Upper lobe of left lung (tissue), 6 donors: ENCODE measurements at regions not wholly inside any gene's neighbourhood (a gene's known extent, or its start where the extent isn't known, plus 50 kb on each side); places are given as distances from the start of the nearest gene placed in this dataset.

Experiments
- ATAC-seq, 2 donors: fragments of 200-7000 bp; cut with Tn5 transposase; one replicate each; pipeline ENCODE4 v1.9.1; 2022; ENCODE audit warnings: mild to moderate bottlenecking in 2 of 2, moderate library complexity in 2 of 2; ENCODE audit not compliant: low FRiP score in 2 of 2
- DNase-seq, 2 donors: peaks; one replicate each; pipeline ENCODE4 v3.0.0-alpha.2; 2019 to 2020
- H3K27ac ChIP-seq, 4 donors: fragments of 200-600 bp; sonication (generic); one replicate each; pipeline ENCODE4 v1.5.1; 2016 to 2019
- H3K27me3 ChIP-seq, 4 donors: fragments of 200-600 bp; sonication (generic); one replicate each; pipeline ENCODE4 v1.5.1; 2017 to 2019
- H3K36me3 ChIP-seq, 4 donors: fragments of 200-600 bp; sonication (generic); one replicate each; pipeline ENCODE4 v1.5.1; 2016 to 2019
- H3K4me1 ChIP-seq, 4 donors: fragments of 200-600 bp; sonication (generic); one replicate each; pipeline ENCODE4 v1.5.1; 2018 to 2019
- H3K4me3 ChIP-seq, 4 donors: fragments of 200-600 bp; sonication (generic); one replicate each; pipeline ENCODE4 v1.5.1; 2017 to 2019; ENCODE audit warnings: mild to moderate bottlenecking in 2 of 4, moderate library complexity in 1 of 4
- H3K9me3 ChIP-seq, 4 donors: fragments of 200-600 bp; sonication (generic); one replicate each; pipeline ENCODE4 v1.5.1; 2018 to 2019
- CTCF ChIP-seq, 6 experiments: fragments of 450-650 bp in 4 of 6; fragments of 200-600 bp in 2 of 6; sonication (generic) in 2 of 6; IDR thresholded peaks; one replicate each; pipeline ENCODE4 v1.5.1; 2016 to 2019; ENCODE audit warnings: antibody characterized with exemption in 6 of 6
- EP300 ChIP-seq, 4 donors: sonication (generic); formaldehyde crosslinking; IDR thresholded peaks; one replicate each; pipeline ENCODE4 v1.5.1; 2017; ENCODE audit warnings: antibody characterized with exemption in 4 of 4, control low read depth in 2 of 4
- POLR2A ChIP-seq, 4 donors: fragments of 450-650 bp; IDR thresholded peaks; one replicate each; pipeline ENCODE4 v1.5.1; 2016 to 2017; ENCODE audit warnings: antibody characterized with exemption in 4 of 4, mild to moderate bottlenecking in 2 of 4
- POLR2AphosphoS5 ChIP-seq, 2 donors: sonication (generic); formaldehyde crosslinking; IDR thresholded peaks; one replicate each; pipeline ENCODE4 v1.5.1; 2017; ENCODE audit warnings: antibody characterized with exemption in 2 of 2
- WGBS, 2 donors: methylation state at CpG; one replicate each; pipeline ENCODE4 v1.1.5; 2017 to 2018; 5-methylcytosine and 5-hydroxymethylcytosine counted together
- donor health status: DM: no; HTN: no; CAD: no; lungs with moderate emphysema.
- donor health status: DM: no; HTN: yes; CAD: no; lungs with severe emphysema.

- peak in 1 of 2 donors; percentile 35 for DNase-seq
- 5 to 11% methylated on average over 1 of the region's 1 CpG for WGBS, 2 donors
- no peak for TF ChIP-seq POLR2AphosphoS5 (IDR thresholded peaks at IDR 0.05)
- no peak for TF ChIP-seq CTCF (IDR thresholded peaks at IDR 0.05)
- TF ChIP-seq POLR2A (IDR thresholded peaks at IDR 0.05) = no peak
- TF ChIP-seq EP300 (IDR thresholded peaks at IDR 0.05) = no peak
- Histone ChIP-seq H3K4me3 (no peak overlapping the region), H3K27ac (no peak overlapping the region), H3K27me3 (no peaks in the 10 kb centered on the region), H3K36me3 (no peaks in the 10 kb centered on the region), H3K4me1 (peaks cover 7 to 14% (median 13%) of the 10 kb centered on the region in 4 donors), H3K9me3 (no peaks in the 10 kb centered on the region)
- no peak for ATAC-seq
Measured at GRCh38 chr5:124923131-124923530, 176.7 kb upstream of the ZNF608 start.

- 98 to 100% methylated on average over 1 of the region's 1 CpG for WGBS, 2 donors
- Histone ChIP-seq H3K27me3 (no peaks in the 10 kb centered on the region), H3K27ac (no peak overlapping the region), H3K36me3 (no peaks in the 10 kb centered on the region), H3K9me3 (no peaks in the 10 kb centered on the region), H3K4me3 (no peak overlapping the region), H3K4me1 (peaks cover 7 to 14% (median 13%) of the 10 kb centered on the region in 4 donors)
- DNase-seq (no peak), ATAC-seq (no peak)
- TF ChIP-seq EP300 (IDR thresholded peaks at IDR 0.05) (no peak), CTCF (IDR thresholded peaks at IDR 0.05) (no peak), POLR2AphosphoS5 (IDR thresholded peaks at IDR 0.05) (no peak), POLR2A (IDR thresholded peaks at IDR 0.05) (no peak)
Measured at GRCh38 chr5:124924729-124925128, 178.3 kb upstream of the ZNF608 start.

GRCh38 chr5:124927735-124928134 lies 181.3 kb upstream of the ZNF608 start:
- DNase-seq (no peak), ATAC-seq (no peak)
- no peak for TF ChIP-seq POLR2AphosphoS5 (IDR thresholded peaks at IDR 0.05)
- no peak for TF ChIP-seq POLR2A (IDR thresholded peaks at IDR 0.05)
- no peak for TF ChIP-seq EP300 (IDR thresholded peaks at IDR 0.05)
- H3K4me3 ChIP-seq = no peak overlapping the region
- no peaks in the 10 kb centered on the region for H3K27me3 ChIP-seq
- H3K36me3 ChIP-seq = no peaks in the 10 kb centered on the region
- H3K27ac ChIP-seq = no peak overlapping the region
- H3K4me1 ChIP-seq = peaks cover 6 to 7% (median 7%) of the 10 kb centered on the region in 4 donors
- WGBS, 2 donors = 86 to 92% methylated on average over 3 of the region's 3 CpGs
- H3K9me3 ChIP-seq = no peaks in the 10 kb centered on the region

GRCh38 chr5:124929000-124929399 lies 182.6 kb upstream of the ZNF608 start:
- no peak for TF ChIP-seq POLR2AphosphoS5 (IDR thresholded peaks at IDR 0.05)
- TF ChIP-seq POLR2A (IDR thresholded peaks at IDR 0.05) = no peak
- no peak for TF ChIP-seq EP300 (IDR thresholded peaks at IDR 0.05)
- no peak for TF ChIP-seq CTCF (IDR thresholded peaks at IDR 0.05)
- no peak overlapping the region for H3K27ac ChIP-seq
- no peaks in the 10 kb centered on the region for H3K36me3 ChIP-seq
- ATAC-seq (no peak), DNase-seq (no peak)
- 90 to 94% methylated on average over 5 of the region's 5 CpGs for WGBS, 2 donors
- no peaks in the 10 kb centered on the region for H3K27me3 ChIP-seq
- H3K4me3 ChIP-seq = no peak overlapping the region
- no peaks in the 10 kb centered on the region for H3K9me3 ChIP-seq
- H3K4me1 ChIP-seq = no peaks in the 10 kb centered on the region

- Histone ChIP-seq H3K27ac (no peak overlapping the region), H3K9me3 (no peaks in the 10 kb centered on the region), H3K36me3 (no peaks in the 10 kb centered on the region), H3K4me1 (no peaks in the 10 kb centered on the region), H3K4me3 (no peak overlapping the region), H3K27me3 (no peaks in the 10 kb centered on the region)
- no peak for DNase-seq
- ATAC-seq = no peak
- TF ChIP-seq POLR2A (IDR thresholded peaks at IDR 0.05) (no peak), POLR2AphosphoS5 (IDR thresholded peaks at IDR 0.05) (no peak), EP300 (IDR thresholded peaks at IDR 0.05) (no peak), CTCF (IDR thresholded peaks at IDR 0.05) (no peak)
- WGBS, 2 donors = 52 to 59% methylated on average over 4 of the region's 4 CpGs
Measured at GRCh38 chr5:124932791-124933600, 186.6 kb upstream of the ZNF608 start.
